Thoracic aorta (tissue), 2 donors: ENCODE measurements at regions not wholly inside any gene's neighbourhood (a gene's known extent, or its start where the extent isn't known, plus 50 kb on each side); places are given as distances from the start of the nearest gene placed in this dataset.
"Not testable (repeated sequence)": the region's sequence is repeated elsewhere in the genome, so short reads cannot be mapped to it uniquely, and the experiment has no call there.

ENCODE experiments used
- ATAC-seq: fragments of 150-250 bp; one replicate; pipeline ENCODE4 v1.8.0; 2017; ENCODE audit warnings: low read depth; ENCODE audit not compliant: insufficient number of reproducible peaks, low FRiP score
- DNase-seq: peaks from one replicate; pipeline ENCODE4 v3.0.0-alpha.2; 2020; ENCODE audit warnings: low spot score
- H3K27ac ChIP-seq, 2 donors: fragments of 200-600 bp; sonication (generic); 1 replicate in 1 of 2; 2 replicates in 1 of 2; pipeline ENCODE4 v1.5.1; 2016; ENCODE audit warnings: mild to moderate bottlenecking in 2 of 2, moderate library complexity in 2 of 2
- H3K27me3 ChIP-seq: fragments of 200-600 bp; sonication (generic); replicated peaks from 2 replicates; pipeline ENCODE4 v1.6.0; 2016; ENCODE audit warnings: mild to moderate bottlenecking; ENCODE audit not compliant: insufficient read depth
- H3K36me3 ChIP-seq: fragments of 200-600 bp; sonication (generic); one replicate; pipeline ENCODE4 v1.5.1; 2016
- H3K4me1 ChIP-seq, 2 donors: fragments of 200-600 bp; sonication (generic); 1 replicate in 1 of 2; 2 replicates in 1 of 2; pipeline versions ENCODE4 v1.5.1 to v1.6.0; 2016; ENCODE audit warnings: low read depth in 2 of 2, mild to moderate bottlenecking in 1 of 2; ENCODE audit not compliant: control insufficient read depth in 1 of 2
- H3K4me3 ChIP-seq: fragments of 200-600 bp; sonication (generic); 2 replicates; pipeline ENCODE4 v1.5.1; 2016; ENCODE audit warnings: mild to moderate bottlenecking
- H3K9me3 ChIP-seq: fragments of 200-600 bp; sonication (generic); 2 replicates; pipeline ENCODE4 v1.5.1; 2016

- H3K4me3 ChIP-seq, ATAC-seq, H3K4me1 ChIP-seq, H3K27me3 ChIP-seq, DNase-seq, H3K9me3 ChIP-seq, H3K36me3 ChIP-seq, H3K27ac ChIP-seq: not testable (repeated sequence)
Measured at GRCh38 chr16:29606669-29607427, 56.2 kb upstream of the SPN start.

- not testable (repeated sequence) for H3K36me3 ChIP-seq, ATAC-seq, DNase-seq, H3K27me3 ChIP-seq, H3K27ac ChIP-seq, H3K4me3 ChIP-seq, H3K9me3 ChIP-seq
- peaks cover 0 to 11% of the 10 kb centered on the region in 2 donors for H3K4me1 ChIP-seq
Measured at GRCh38 chr16:29607428-29607823, 55.6 kb upstream of the SPN start.

GRCh38 chr16:29612381-29613306 lies 50.4 kb upstream of the SPN start:
- Histone ChIP-seq H3K4me3 (peak overlapping the region; percentile 74), H3K27ac (peak overlapping the region in 1 of 2 donors; percentile 38)
- not testable (repeated sequence) for H3K36me3 ChIP-seq, DNase-seq, H3K9me3 ChIP-seq, H3K4me1 ChIP-seq, H3K27me3 ChIP-seq
- ATAC-seq = peak; percentile 38
